Jurkat, Clone E6-1 (cell line): ENCODE measurements at regions not wholly inside any gene's neighbourhood (a gene's known extent, or its start where the extent isn't known, plus 50 kb on each side); places are given as distances from the start of the nearest gene placed in this dataset.

Experiments used
- DNase-seq: peaks from one replicate; pipeline ENCODE4 v3.0.0-alpha.2; 2011; ENCODE audit warnings: low read depth, low spot score
- H3K4me3 ChIP-seq: 2 replicates; pipeline ENCODE4 v1.5.1; 2011; ENCODE audit warnings: mild to moderate bottlenecking, low read length, control low read depth, moderate library complexity

DNA sequence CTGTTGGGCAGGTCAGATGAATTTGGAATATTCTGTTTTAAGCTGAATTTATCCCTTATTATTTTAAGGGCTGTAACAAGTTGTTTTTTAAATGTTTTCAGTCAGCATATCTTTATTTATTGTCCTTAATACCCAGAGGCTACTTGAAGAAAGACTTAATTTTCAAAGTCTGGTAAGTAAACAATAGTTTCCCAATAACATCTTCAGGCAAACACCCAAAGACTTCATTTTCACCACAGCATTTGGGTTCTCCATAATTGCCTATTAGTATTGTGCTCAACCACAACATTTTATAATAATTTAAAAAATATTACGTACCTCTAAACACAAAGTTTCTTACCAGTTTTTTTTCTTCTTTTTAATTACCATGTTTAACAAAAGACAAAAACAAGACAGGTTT, 60.0 kb upstream of the MKLN1 start:
- no peak for DNase-seq
- no peak overlapping the region for H3K4me3 ChIP-seq

DNA sequence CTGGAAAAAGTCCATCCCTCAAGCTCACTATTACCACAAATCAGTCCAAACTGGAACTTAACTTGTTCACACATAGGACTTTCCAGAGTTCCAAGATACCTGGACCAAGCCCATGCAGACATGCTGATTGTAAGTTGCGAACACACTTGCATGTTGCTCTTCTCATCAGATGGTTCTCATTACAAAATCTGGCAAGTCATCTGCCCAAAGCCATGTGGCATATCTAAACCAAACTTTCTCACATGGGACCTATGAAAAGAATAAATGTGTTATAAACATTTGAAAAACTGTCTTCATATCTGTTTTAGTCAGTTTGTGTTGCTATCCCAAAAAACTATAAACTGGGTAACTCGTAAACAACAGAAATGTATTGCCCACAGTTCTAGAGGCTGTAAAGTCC, 58.8 kb upstream of the MKLN1 start:
- no peak for DNase-seq
- H3K4me3 ChIP-seq: no peak overlapping the region

DNA sequence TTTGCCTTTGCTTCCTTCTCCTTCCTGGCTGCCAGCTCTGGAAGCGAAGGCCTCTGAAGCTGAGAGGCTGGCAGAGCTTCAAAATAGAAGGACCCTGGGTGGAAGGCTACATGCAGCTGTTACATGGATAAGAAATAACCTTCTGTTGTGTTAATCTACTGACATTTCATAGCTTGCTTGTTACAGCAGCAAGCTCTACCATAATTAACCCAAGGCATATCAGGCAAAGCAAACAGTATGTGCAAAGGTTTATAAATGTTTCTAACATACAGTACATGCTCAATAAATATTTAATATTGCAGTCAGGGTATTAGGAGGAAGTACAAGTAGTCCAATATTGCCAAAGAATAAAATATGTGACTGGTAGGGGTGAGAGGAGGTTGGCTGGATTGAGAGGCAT, 55.6 kb upstream of the MKLN1 start:
- H3K4me3 ChIP-seq: no peak overlapping the region
- DNase-seq: no peak

DNA sequence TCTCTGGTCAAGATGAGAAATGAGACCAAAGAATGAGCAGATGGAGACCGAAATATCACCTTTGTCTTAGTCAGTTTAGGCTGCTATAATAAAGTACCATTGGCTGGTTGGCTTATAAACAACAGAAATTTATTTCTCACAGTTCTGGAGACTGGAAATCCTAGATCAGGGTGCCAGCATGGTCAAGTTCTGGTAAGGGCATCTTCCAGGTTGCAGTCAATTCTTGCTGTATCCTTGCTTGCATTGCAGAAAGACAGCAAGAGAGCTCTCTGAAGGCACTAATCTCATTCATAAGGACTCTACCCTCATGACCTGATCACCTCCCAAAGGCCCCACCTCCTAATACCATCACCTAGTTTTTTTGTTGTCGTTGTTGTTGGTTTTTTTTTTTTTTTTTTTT, 52.7 kb upstream of the MKLN1 start:
- DNase-seq: no peak
- no peak overlapping the region for H3K4me3 ChIP-seq

DNA sequence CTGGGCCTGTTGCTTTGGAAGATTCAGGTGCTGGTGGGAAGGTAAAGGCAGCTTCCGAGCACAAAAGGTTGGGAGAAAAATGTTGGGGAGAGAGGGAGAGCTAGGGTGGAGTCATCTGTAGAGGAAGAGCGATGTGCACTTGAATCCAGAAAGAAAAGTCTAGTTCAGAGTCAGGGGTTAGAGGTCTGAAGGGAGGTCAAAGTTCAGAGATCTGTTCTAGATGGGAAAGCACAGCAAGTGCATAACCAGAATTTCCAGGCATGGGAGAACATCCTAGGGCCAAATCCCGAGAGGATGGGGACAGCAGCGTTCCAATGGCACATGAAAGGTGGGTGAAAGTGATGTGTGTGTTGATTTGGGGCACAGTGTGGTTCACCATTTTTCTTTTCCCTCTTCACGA, 51.5 kb upstream of the MKLN1 start:
- H3K4me3 ChIP-seq: no peak overlapping the region
- no peak for DNase-seq

DNA sequence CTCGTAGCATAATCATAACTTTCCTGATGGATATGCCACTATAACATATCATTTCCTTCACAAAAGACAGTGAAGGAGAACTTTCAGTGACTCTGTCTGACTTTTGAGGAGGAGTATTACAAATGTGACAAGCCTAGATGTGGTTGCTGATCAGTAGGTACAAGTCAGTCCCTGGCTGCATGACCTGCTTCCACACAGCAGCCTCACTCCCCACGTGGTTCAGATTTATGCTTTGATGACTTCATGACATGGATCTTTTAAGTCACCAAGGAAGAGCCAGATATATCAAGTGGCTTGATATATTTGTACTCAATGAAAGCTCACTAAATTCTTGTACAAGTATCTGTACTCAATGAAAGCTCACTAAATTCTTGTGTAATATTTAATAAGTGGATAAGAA, 50.9 kb upstream of the MKLN1 start:
- H3K4me3 ChIP-seq: no peak overlapping the region
- DNase-seq: no peak
